HL-60 (cell line): ENCODE measurements at regions not wholly inside any gene's neighbourhood (a gene's known extent, or its start where the extent isn't known, plus 50 kb on each side); places are given as distances from the start of the nearest gene placed in this dataset.

Experiments used
- DNase-seq, 2 experiments: peaks; one replicate each; pipeline ENCODE4 v3.0.0-alpha.2; 2010 to 2020; ENCODE audit warnings: low read depth in 1 of 2, low spot score in 1 of 2
- H3K27ac ChIP-seq: fragments of 250-450 bp; sonication (Bioruptor Pico); replicated peaks from 2 replicates; pipeline ENCODE4 v1.5.1; 2020; ENCODE audit warnings: mild to moderate bottlenecking, moderate library complexity
- H3K27me3 ChIP-seq: fragments of 250-450 bp; sonication (Bioruptor Pico); 2 replicates; pipeline ENCODE4 v1.5.1; 2021; ENCODE audit warnings: mild to moderate bottlenecking, moderate library complexity; ENCODE audit not compliant: insufficient read depth, poor library complexity, severe bottlenecking
- H3K4me3 ChIP-seq: replicated peaks from 2 replicates; pipeline ENCODE4 v1.5.1; 2011; ENCODE audit warnings: mild to moderate bottlenecking, control low read depth, low read length; ENCODE audit not compliant: insufficient read depth
- GABPA ChIP-seq: IDR thresholded peaks from 2 replicates; pipeline ENCODE4 v1.6.1; 2012; ENCODE audit warnings: low read depth
- POLR2AphosphoS5 ChIP-seq: IDR thresholded peaks from 2 replicates; pipeline ENCODE4 v1.6.1; 2012; ENCODE audit warnings: low read depth
- REST ChIP-seq: IDR thresholded peaks from 2 replicates; pipeline ENCODE4 v1.6.1; 2012; ENCODE audit warnings: low read depth; ENCODE audit not compliant: insufficient replicate concordance
- SPI1 ChIP-seq: IDR thresholded peaks from 2 replicates; pipeline ENCODE4 v1.6.1; 2012; ENCODE audit warnings: low read depth, mild to moderate bottlenecking, borderline replicate concordance
- TF ChIP-seq, protein P1 (sequence below): IDR thresholded peaks from one replicate; pipeline ENCODE4 v1.5.1; 2011; ENCODE audit warnings: low read length, control low read depth, inconsistent platforms; ENCODE audit not compliant: insufficient read depth

- H3K27ac ChIP-seq: no peak overlapping the region
- DNase-seq: no peak
- TF ChIP-seq REST (no peak), SPI1 (no peak), POLR2AphosphoS5 (no peak), GABPA (no peak)
- TF ChIP-seq, protein P1, sequence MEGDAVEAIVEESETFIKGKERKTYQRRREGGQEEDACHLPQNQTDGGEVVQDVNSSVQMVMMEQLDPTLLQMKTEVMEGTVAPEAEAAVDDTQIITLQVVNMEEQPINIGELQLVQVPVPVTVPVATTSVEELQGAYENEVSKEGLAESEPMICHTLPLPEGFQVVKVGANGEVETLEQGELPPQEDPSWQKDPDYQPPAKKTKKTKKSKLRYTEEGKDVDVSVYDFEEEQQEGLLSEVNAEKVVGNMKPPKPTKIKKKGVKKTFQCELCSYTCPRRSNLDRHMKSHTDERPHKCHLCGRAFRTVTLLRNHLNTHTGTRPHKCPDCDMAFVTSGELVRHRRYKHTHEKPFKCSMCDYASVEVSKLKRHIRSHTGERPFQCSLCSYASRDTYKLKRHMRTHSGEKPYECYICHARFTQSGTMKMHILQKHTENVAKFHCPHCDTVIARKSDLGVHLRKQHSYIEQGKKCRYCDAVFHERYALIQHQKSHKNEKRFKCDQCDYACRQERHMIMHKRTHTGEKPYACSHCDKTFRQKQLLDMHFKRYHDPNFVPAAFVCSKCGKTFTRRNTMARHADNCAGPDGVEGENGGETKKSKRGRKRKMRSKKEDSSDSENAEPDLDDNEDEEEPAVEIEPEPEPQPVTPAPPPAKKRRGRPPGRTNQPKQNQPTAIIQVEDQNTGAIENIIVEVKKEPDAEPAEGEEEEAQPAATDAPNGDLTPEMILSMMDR: no peak
- H3K4me3 ChIP-seq: no peak overlapping the region
- peaks cover 14% of the 10 kb centered on the region for H3K27me3 ChIP-seq
Measured at GRCh38 chr13:109868578-109869311, 82.4 kb upstream of the IRS2 start.

DNA sequence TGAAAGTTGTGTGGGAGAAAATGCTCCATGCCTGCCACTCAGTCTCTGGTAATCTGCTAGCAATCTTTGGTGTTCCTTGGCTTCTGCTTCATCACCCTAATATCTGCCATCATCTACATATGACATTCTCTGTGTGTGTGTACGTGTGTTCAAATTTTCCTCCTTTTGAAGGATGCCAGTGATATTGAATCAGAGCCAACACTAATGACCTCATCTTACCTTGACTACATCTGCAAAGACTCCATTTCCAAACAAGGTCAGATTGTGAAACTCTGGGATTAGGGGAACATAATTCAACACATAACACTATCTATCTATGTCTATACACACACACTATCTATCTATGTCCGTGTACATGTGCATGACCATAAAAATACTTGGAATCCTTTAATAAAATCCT is 81.4 kb upstream of the IRS2 start:
- peaks cover 16% of the 10 kb centered on the region for H3K27me3 ChIP-seq
- H3K4me3 ChIP-seq: no peak overlapping the region
- no peak for TF ChIP-seq GABPA
- no peak for TF ChIP-seq POLR2AphosphoS5
- TF ChIP-seq, protein P1: no peak
- TF ChIP-seq REST: no peak
- no peak for TF ChIP-seq SPI1
- H3K27ac ChIP-seq: no peak overlapping the region
- no peak for DNase-seq

DNA sequence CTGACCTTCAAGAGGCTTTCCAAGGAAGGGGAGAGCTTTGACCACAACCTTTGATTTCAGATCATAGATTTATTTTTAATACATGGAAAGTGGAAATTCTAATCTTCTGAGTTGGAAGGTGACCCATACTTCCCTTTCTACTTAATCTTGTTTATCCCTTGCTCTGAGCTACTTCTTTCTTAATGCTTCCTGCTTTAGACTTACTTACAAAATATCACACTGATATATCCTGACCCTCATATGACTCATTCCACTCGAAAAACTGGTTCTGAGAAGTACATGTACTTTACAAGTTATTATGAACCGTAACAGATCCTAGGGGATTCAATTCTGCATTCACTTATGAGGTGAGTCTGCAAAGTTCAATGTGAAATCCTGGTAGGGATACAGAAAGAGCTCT is 76.2 kb upstream of the IRS2 start:
- H3K27ac ChIP-seq: no peak overlapping the region
- H3K27me3 ChIP-seq: peaks cover 18% of the 10 kb centered on the region
- no peak for TF ChIP-seq SPI1
- no peak for TF ChIP-seq GABPA
- no peak for TF ChIP-seq REST
- TF ChIP-seq, protein P1: no peak
- no peak for TF ChIP-seq POLR2AphosphoS5
- no peak overlapping the region for H3K4me3 ChIP-seq
- no peak for DNase-seq
